ENCODE measurements at regions not wholly inside any gene's neighbourhood (a gene's known extent, or its start where the extent isn't known, plus 50 kb on each side); places are given as distances from the start of the nearest gene placed in this dataset.

DNA sequence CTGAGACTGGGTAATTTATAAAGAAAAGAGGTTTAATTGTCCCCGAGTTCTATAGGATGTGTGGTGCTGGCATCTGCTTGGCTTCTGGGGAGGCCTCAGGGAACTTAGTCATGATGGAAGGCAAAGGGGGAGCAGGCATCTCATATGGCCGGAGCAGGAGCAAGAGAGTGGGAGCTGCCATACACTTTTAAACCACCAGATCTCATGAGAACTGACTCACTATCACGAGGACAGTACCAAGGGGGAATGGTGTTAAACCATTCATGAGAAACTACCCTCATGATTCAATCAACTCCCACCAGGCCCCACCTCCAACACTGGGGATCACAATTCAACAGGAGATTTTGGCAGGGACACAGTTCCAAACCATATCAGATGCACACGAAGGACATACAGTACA is 199.9 kb upstream of the DPP6 start:
- TF ChIP-seq, protein P1, sequence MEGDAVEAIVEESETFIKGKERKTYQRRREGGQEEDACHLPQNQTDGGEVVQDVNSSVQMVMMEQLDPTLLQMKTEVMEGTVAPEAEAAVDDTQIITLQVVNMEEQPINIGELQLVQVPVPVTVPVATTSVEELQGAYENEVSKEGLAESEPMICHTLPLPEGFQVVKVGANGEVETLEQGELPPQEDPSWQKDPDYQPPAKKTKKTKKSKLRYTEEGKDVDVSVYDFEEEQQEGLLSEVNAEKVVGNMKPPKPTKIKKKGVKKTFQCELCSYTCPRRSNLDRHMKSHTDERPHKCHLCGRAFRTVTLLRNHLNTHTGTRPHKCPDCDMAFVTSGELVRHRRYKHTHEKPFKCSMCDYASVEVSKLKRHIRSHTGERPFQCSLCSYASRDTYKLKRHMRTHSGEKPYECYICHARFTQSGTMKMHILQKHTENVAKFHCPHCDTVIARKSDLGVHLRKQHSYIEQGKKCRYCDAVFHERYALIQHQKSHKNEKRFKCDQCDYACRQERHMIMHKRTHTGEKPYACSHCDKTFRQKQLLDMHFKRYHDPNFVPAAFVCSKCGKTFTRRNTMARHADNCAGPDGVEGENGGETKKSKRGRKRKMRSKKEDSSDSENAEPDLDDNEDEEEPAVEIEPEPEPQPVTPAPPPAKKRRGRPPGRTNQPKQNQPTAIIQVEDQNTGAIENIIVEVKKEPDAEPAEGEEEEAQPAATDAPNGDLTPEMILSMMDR (IDR thresholded peaks at IDR 0.05), result no peak
- TF ChIP-seq POLR2AphosphoS5 (IDR thresholded peaks at IDR 0.05), result no peak
- no peak for TF ChIP-seq EP300 (IDR thresholded peaks at IDR 0.05; ENCODE audit: low read depth)
